H1 (cell line): ENCODE measurements at regions not wholly inside any gene's neighbourhood (a gene's known extent, or its start where the extent isn't known, plus 50 kb on each side); places are given as distances from the start of the nearest gene placed in this dataset.

Experiments used
- CTCF ChIA-PET: fragments of 300-600 bp; sonication (Branson Sonifier 250); formaldehyde crosslinking; loops from one replicate; lab custom pipeline; 2021; ENCODE audit not compliant: partially characterized antibody; lab: Charles Lee
- POLR2A ChIA-PET: fragments of 300-600 bp; sonication (Branson Sonifier 250); formaldehyde crosslinking; loops from one replicate; lab custom pipeline; 2021; ENCODE audit warnings: inconsistent platforms; ENCODE audit not compliant: partially characterized antibody; lab: Charles Lee
- DNase-seq, 2 experiments: peaks; one replicate each; pipeline versions ENCODE4 v3.0.0 to v3.0.0-alpha.2; 2010 to 2022; ENCODE audit warnings: low spot score in 2 of 2, low read depth in 1 of 2, mixed read lengths in 1 of 2
- FAIRE-seq: peaks from 2 replicates; lab custom pipeline; 2011; peaks lifted over from hg19 to GRCh38; lab: Jason Lieb, UNC
- H2AFZ ChIP-seq: 2 replicates; pipeline ENCODE4 v1.8.1; 2012; ENCODE audit warnings: low read length, inconsistent platforms
- H2AK5ac ChIP-seq: 2 replicates; pipeline ENCODE4 v1.6.1; 2013; ENCODE audit warnings: low read depth, low read length
- H2BK120ac ChIP-seq: replicated peaks from 2 replicates; pipeline ENCODE3; 2013; ENCODE audit warnings: low read depth, low read length, inconsistent platforms
- H2BK12ac ChIP-seq: 2 replicates; pipeline ENCODE4 v1.6.1; 2013; ENCODE audit warnings: low read depth, low read length
- H2BK15ac ChIP-seq: 2 replicates; pipeline ENCODE4 v1.6.1; 2013; ENCODE audit warnings: low read length
- H2BK20ac ChIP-seq: 2 replicates; pipeline ENCODE4 v1.6.1; 2013; ENCODE audit warnings: low read length
- H2BK5ac ChIP-seq: 2 replicates; pipeline ENCODE4 v1.6.1; 2013; ENCODE audit warnings: low read depth, low read length
- H3K14ac ChIP-seq: 2 replicates; pipeline ENCODE4 v1.6.1; 2013; ENCODE audit warnings: inconsistent platforms; ENCODE audit not compliant: insufficient read length
- H3K18ac ChIP-seq: 2 replicates; pipeline ENCODE4 v1.6.1; 2013; ENCODE audit warnings: low read length; ENCODE audit errors: extremely low read depth
- H3K23ac ChIP-seq: 2 replicates; pipeline ENCODE4 v1.6.1; 2013; ENCODE audit warnings: inconsistent platforms; ENCODE audit not compliant: insufficient read length
- H3K23me2 ChIP-seq: 2 replicates; pipeline ENCODE4 v1.6.1; 2013; ENCODE audit warnings: low read depth, low read length
- H3K27ac ChIP-seq: 2 replicates; pipeline ENCODE4 v1.6.1; 2011; ENCODE audit warnings: low read depth, low read length, inconsistent platforms
- H3K27me3 ChIP-seq, 4 experiments: replicated peaks in 1 of 4; 1 replicate in 1 of 4; 2 replicates in 3 of 4; pipeline versions ENCODE4 v1.6.1 to v1.8.1; 2011 to 2013; ENCODE audit warnings: low read length in 3 of 4, mild to moderate bottlenecking in 3 of 4, inconsistent platforms in 2 of 4, mixed read lengths in 2 of 4, moderate library complexity in 1 of 4; ENCODE audit not compliant: control insufficient read depth in 3 of 4, insufficient read depth in 3 of 4; ENCODE audit errors: extremely low read depth in 1 of 4
- H3K36me3 ChIP-seq, 4 experiments: 2 replicates each; pipeline versions ENCODE4 v1.6.1 to v1.8.1; 2011 to 2013; ENCODE audit warnings: mild to moderate bottlenecking in 4 of 4, low read length in 3 of 4, moderate library complexity in 2 of 4, control low read depth in 1 of 4, inconsistent platforms in 1 of 4; ENCODE audit not compliant: insufficient read depth in 4 of 4, control insufficient read depth in 2 of 4
- H3K4ac ChIP-seq: replicated peaks from 2 replicates; pipeline ENCODE3; 2013; ENCODE audit warnings: low read length, low read depth, mixed read lengths, inconsistent platforms; ENCODE audit not compliant: insufficient read length
- H3K4me1 ChIP-seq, 4 experiments: replicated peaks in 1 of 4; 1 replicate in 1 of 4; 2 replicates in 3 of 4; pipeline versions ENCODE4 v1.6.1 to v1.8.1; 2011 to 2013; ENCODE audit warnings: low read length in 3 of 4, inconsistent platforms in 2 of 4, mixed read lengths in 1 of 4; ENCODE audit not compliant: insufficient read depth in 4 of 4, control insufficient read depth in 3 of 4
- H3K4me2 ChIP-seq, 2 experiments: 2 replicates each; pipeline versions ENCODE4 v1.6.1 to v1.8.1; 2011 to 2013; ENCODE audit warnings: low read depth in 2 of 2, low read length in 2 of 2, control low read depth in 1 of 2, inconsistent platforms in 1 of 2, mild to moderate bottlenecking in 1 of 2; ENCODE audit not compliant: insufficient read depth in 1 of 2
- H3K4me3 ChIP-seq, 4 experiments: fragments of 200-600, 300-600 bp in 1 of 4; sonication (generic), shearing (Covaris generic), sonication (Bioruptor Twin) in 1 of 4; 2 replicates each; pipeline versions ENCODE4 v1.5.1 to v1.8.1; 2011 to 2016; ENCODE audit warnings: low read length in 4 of 4, low read depth in 3 of 4, control low read depth in 2 of 4, inconsistent platforms in 2 of 4, mild to moderate bottlenecking in 2 of 4, mixed read lengths in 1 of 4, moderate library complexity in 1 of 4; ENCODE audit not compliant: insufficient read depth in 2 of 4; ENCODE audit errors: extremely low read depth in 1 of 4
- H3K56ac ChIP-seq: replicated peaks from 2 replicates; pipeline ENCODE3; 2013; ENCODE audit warnings: low read depth, mild to moderate bottlenecking, mixed read lengths, low read length, inconsistent platforms; ENCODE audit not compliant: insufficient read length
- H3K79me1 ChIP-seq: 2 replicates; pipeline ENCODE4 v1.6.1; 2013; ENCODE audit warnings: low read depth, low read length, control low read depth
- H3K79me2 ChIP-seq, 2 experiments: 2 replicates each; pipeline versions ENCODE4 v1.6.1 to v1.8.1; 2012 to 2013; ENCODE audit warnings: low read length in 2 of 2, mild to moderate bottlenecking in 2 of 2, inconsistent platforms in 1 of 2; ENCODE audit not compliant: insufficient read depth in 2 of 2, control insufficient read depth in 1 of 2
- H3K9ac ChIP-seq, 4 experiments: replicated peaks in 1 of 4; 1 replicate in 1 of 4; 2 replicates in 3 of 4; pipeline versions ENCODE4 v1.6.1 to v1.8.1; 2011 to 2013; ENCODE audit warnings: low read depth in 3 of 4, low read length in 3 of 4, control low read depth in 2 of 4, mild to moderate bottlenecking in 2 of 4, moderate library complexity in 2 of 4, inconsistent platforms in 1 of 4; ENCODE audit errors: extremely low read depth in 1 of 4
- H3K9me3 ChIP-seq, 2 experiments: 2 replicates each; pipeline versions ENCODE4 v1.6.1 to v1.8.1; 2012 to 2013; ENCODE audit warnings: mild to moderate bottlenecking in 2 of 2, moderate library complexity in 2 of 2, control low read depth in 1 of 2, inconsistent platforms in 1 of 2, low read depth in 1 of 2, low read length in 1 of 2, mixed read lengths in 1 of 2; ENCODE audit not compliant: insufficient read depth in 2 of 2
- H4K20me1 ChIP-seq, 2 experiments: replicated peaks in 1 of 2; 2 replicates each; pipeline versions ENCODE3 to v1.8.1; 2011 to 2013; ENCODE audit warnings: inconsistent platforms in 2 of 2, low read length in 2 of 2, mild to moderate bottlenecking in 1 of 2; ENCODE audit not compliant: insufficient read depth in 2 of 2, control insufficient read depth in 1 of 2
- H4K5ac ChIP-seq: 2 replicates; pipeline ENCODE4 v1.6.1; 2013; ENCODE audit warnings: low read length, low read depth, mixed read lengths, inconsistent platforms; ENCODE audit not compliant: insufficient read length
- H4K8ac ChIP-seq: 2 replicates; pipeline ENCODE4 v1.8.0; 2013; ENCODE audit warnings: mild to moderate bottlenecking, moderate library complexity, low read length, inconsistent platforms; ENCODE audit not compliant: insufficient read depth; ENCODE audit errors: extremely low read depth
- H4K91ac ChIP-seq: replicated peaks from 2 replicates; pipeline ENCODE3; 2013; ENCODE audit warnings: low read length, mixed read lengths, inconsistent platforms; ENCODE audit not compliant: insufficient read length
- CTCF ChIP-seq, 3 experiments: IDR thresholded peaks; 1 replicate in 2 of 3; 2 replicates in 1 of 3; pipeline versions ENCODE4 v1.5.1 to v1.6.1; 2011; ENCODE audit warnings: low read length in 3 of 3, mild to moderate bottlenecking in 3 of 3, inconsistent platforms in 2 of 3, low read depth in 1 of 3, moderate library complexity in 1 of 3; ENCODE audit not compliant: insufficient read depth in 1 of 3; ENCODE audit errors: control extremely low read depth in 1 of 3
- GTF2F1 ChIP-seq: IDR thresholded peaks from 2 replicates; pipeline ENCODE4 v1.6.1; 2012; ENCODE audit warnings: low read depth, low read length, improper control_type of control experiment, borderline replicate concordance
- MAFK ChIP-seq: IDR thresholded peaks from 2 replicates; pipeline ENCODE4 v1.6.1; 2012; ENCODE audit warnings: low read depth, mild to moderate bottlenecking, improper control_type of control experiment, low read length
- RAD21 ChIP-seq, 2 experiments: IDR thresholded peaks in 1 of 2; conservative IDR thresholded peaks in 1 of 2; 2 replicates each; pipeline ENCODE4 v1.6.1; 2011; ENCODE audit warnings: low read depth in 2 of 2, low read length in 2 of 2, improper control_type of control experiment in 1 of 2, inconsistent platforms in 1 of 2, mild to moderate bottlenecking in 1 of 2, moderate library complexity in 1 of 2
- SUZ12 ChIP-seq: fragments of 200-600 bp; sonication (generic); IDR thresholded peaks from 2 replicates; pipeline ENCODE4 v1.6.1; 2012; ENCODE audit warnings: mild to moderate bottlenecking, inconsistent platforms, low read length, moderate library complexity, mixed read lengths
- TAF7 ChIP-seq: optimal IDR thresholded peaks from 2 replicates; pipeline ENCODE3; 2011; ENCODE audit warnings: low read depth, mild to moderate bottlenecking, inconsistent platforms, low read length, moderate library complexity, borderline replicate concordance
- TBP ChIP-seq: IDR thresholded peaks from 2 replicates; pipeline ENCODE4 v1.6.1; 2011; ENCODE audit warnings: low read depth, low read length, improper control_type of control experiment
- WGBS, 2 experiments: shearing (Covaris generic) in 1 of 2; methylation state at CpG; one replicate each; pipeline versions ENCODE4 v1.1.6 to v1.1.7; 2013 to 2015; ENCODE audit warnings: low lambda C conversion rate in 2 of 2, mixed read lengths in 2 of 2, inconsistent platforms in 1 of 2, low coverage in 1 of 2, missing lambda C conversion rate in 1 of 2; ENCODE audit not compliant: insufficient replicate concordance in 2 of 2, insufficient coverage in 1 of 2, insufficient read length in 1 of 2; ENCODE audit errors: extremely low coverage in 1 of 2, missing lambda C conversion rate in 1 of 2; 5-methylcytosine and 5-hydroxymethylcytosine counted together
- TF ChIP-seq, protein P1 (sequence below): IDR thresholded peaks from 2 replicates; pipeline ENCODE4 v1.6.1; 2012; ENCODE audit warnings: inconsistent platforms

- Histone ChIP-seq H2BK12ac (0 out of 2 replicates have a peak overlapping the region, but pooled peaks have one; percentile 9), H2BK120ac (no peak overlapping the region), H4K5ac (no peak overlapping the region), H2AFZ (no peak overlapping the region), H2BK15ac (peak overlapping the region; percentile 29; the same call in 1 of the 2 replicates), H3K23me2 (peaks cover 5% of the 10 kb centered on the region; the same call in 1 of the 2 replicates), H3K27ac (no peak overlapping the region), H3K14ac (no peak overlapping the region), H3K9me3 (no peaks in the 10 kb centered on the region), H3K36me3 (no peaks in the 10 kb centered on the region), H3K18ac (no peak overlapping the region), H3K23ac (no peak overlapping the region), H3K79me2 (no peaks in the 10 kb centered on the region), H4K20me1 (no peaks in the 10 kb centered on the region), H3K79me1 (no peaks in the 10 kb centered on the region), H3K9ac (no peak overlapping the region), H3K56ac (no peak overlapping the region), H3K27me3 (no peaks in the 10 kb centered on the region; a peak in 1 of 7 replicates), H2BK20ac (no peak overlapping the region), H4K91ac (no peak overlapping the region), H2AK5ac (no peak overlapping the region), H3K4ac (no peak overlapping the region), H3K4me3 (no peak overlapping the region), H3K4me1 (no peaks in the 10 kb centered on the region), H3K4me2 (no peak overlapping the region), H2BK5ac (no peak overlapping the region), H4K8ac (no peak overlapping the region)
- WGBS, 2 experiments = 88% methylated on average over 17 of the region's 17 CpGs; no CpG with 5 or more reads in 1 of the 2 experiments
- DNase-seq = peak in 1 of 2 experiments; percentile 48
- FAIRE-seq = no peak
- ChIA-PET POLR2A (no interaction called here), CTCF (interaction anchor here (0.7 to 2.1 kb wide), 2 partner anchors 13 to 124 kb away, joined by 3 to 7 read pairs; no protein-coding TSS in a partner anchor)
- no peak for TF ChIP-seq TAF7
- TF ChIP-seq, protein P1, sequence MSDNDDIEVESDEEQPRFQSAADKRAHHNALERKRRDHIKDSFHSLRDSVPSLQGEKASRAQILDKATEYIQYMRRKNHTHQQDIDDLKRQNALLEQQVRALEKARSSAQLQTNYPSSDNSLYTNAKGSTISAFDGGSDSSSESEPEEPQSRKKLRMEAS = no peak
- peak in 2 of 3 experiments; percentile 24; a peak in 3 of 4 replicates for TF ChIP-seq CTCF (IDR thresholded peaks at IDR 0.05; ENCODE audit: control extremely low read depth in 1 of 3, insufficient read depth in 1 of 3, low read depth in 1 of 3, low read length in 3 of 3)
- peak; percentile 12 to 14; a peak in 2 of 4 replicates for TF ChIP-seq RAD21 (IDR thresholded peaks at IDR 0.05 in 1 of 2, conservative IDR thresholded peaks at IDR 0.05 in 1 of 2; ENCODE audit: low read depth in 2 of 2, low read length in 2 of 2)
- no peak for TF ChIP-seq SUZ12
- no peak for TF ChIP-seq GTF2F1
- no peak for TF ChIP-seq MAFK
- no peak for TF ChIP-seq TBP
These were observed 207.7 kb downstream of the LAT start for GRCh38 chr16:29192329-29193247.
